H1 (cell line): ENCODE measurements at regions not wholly inside any gene's neighbourhood (a gene's known extent, or its start where the extent isn't known, plus 50 kb on each side); places are given as distances from the start of the nearest gene placed in this dataset.
"Not testable (repeated sequence)": the region's sequence is repeated elsewhere in the genome, so short reads cannot be mapped to it uniquely, and the experiment has no call there.

ENCODE experiments used
- CTCF ChIA-PET: fragments of 300-600 bp; sonication (Branson Sonifier 250); formaldehyde crosslinking; loops from one replicate; lab custom pipeline; 2021; ENCODE audit not compliant: partially characterized antibody; lab: Charles Lee
- POLR2A ChIA-PET: fragments of 300-600 bp; sonication (Branson Sonifier 250); formaldehyde crosslinking; loops from one replicate; lab custom pipeline; 2021; ENCODE audit warnings: inconsistent platforms; ENCODE audit not compliant: partially characterized antibody; lab: Charles Lee
- DNase-seq, 2 experiments: peaks; one replicate each; pipeline versions ENCODE4 v3.0.0 to v3.0.0-alpha.2; 2010 to 2022; ENCODE audit warnings: low spot score in 2 of 2, low read depth in 1 of 2, mixed read lengths in 1 of 2
- FAIRE-seq: peaks from 2 replicates; lab custom pipeline; 2011; peaks lifted over from hg19 to GRCh38; lab: Jason Lieb, UNC
- H2AFZ ChIP-seq: 2 replicates; pipeline ENCODE4 v1.8.1; 2012; ENCODE audit warnings: low read length, inconsistent platforms
- H2AK5ac ChIP-seq: 2 replicates; pipeline ENCODE4 v1.6.1; 2013; ENCODE audit warnings: low read depth, low read length
- H2BK120ac ChIP-seq: replicated peaks from 2 replicates; pipeline ENCODE3; 2013; ENCODE audit warnings: low read depth, low read length, inconsistent platforms
- H2BK12ac ChIP-seq: 2 replicates; pipeline ENCODE4 v1.6.1; 2013; ENCODE audit warnings: low read depth, low read length
- H2BK15ac ChIP-seq: 2 replicates; pipeline ENCODE4 v1.6.1; 2013; ENCODE audit warnings: low read length
- H2BK20ac ChIP-seq: 2 replicates; pipeline ENCODE4 v1.6.1; 2013; ENCODE audit warnings: low read length
- H2BK5ac ChIP-seq: 2 replicates; pipeline ENCODE4 v1.6.1; 2013; ENCODE audit warnings: low read depth, low read length
- H3K14ac ChIP-seq: 2 replicates; pipeline ENCODE4 v1.6.1; 2013; ENCODE audit warnings: inconsistent platforms; ENCODE audit not compliant: insufficient read length
- H3K18ac ChIP-seq: 2 replicates; pipeline ENCODE4 v1.6.1; 2013; ENCODE audit warnings: low read length; ENCODE audit errors: extremely low read depth
- H3K23ac ChIP-seq: 2 replicates; pipeline ENCODE4 v1.6.1; 2013; ENCODE audit warnings: inconsistent platforms; ENCODE audit not compliant: insufficient read length
- H3K23me2 ChIP-seq: 2 replicates; pipeline ENCODE4 v1.6.1; 2013; ENCODE audit warnings: low read depth, low read length
- H3K27ac ChIP-seq: 2 replicates; pipeline ENCODE4 v1.6.1; 2011; ENCODE audit warnings: low read depth, low read length, inconsistent platforms
- H3K27me3 ChIP-seq, 4 experiments: replicated peaks in 1 of 4; 1 replicate in 1 of 4; 2 replicates in 3 of 4; pipeline versions ENCODE4 v1.6.1 to v1.8.1; 2011 to 2013; ENCODE audit warnings: low read length in 3 of 4, mild to moderate bottlenecking in 3 of 4, inconsistent platforms in 2 of 4, mixed read lengths in 2 of 4, moderate library complexity in 1 of 4; ENCODE audit not compliant: control insufficient read depth in 3 of 4, insufficient read depth in 3 of 4; ENCODE audit errors: extremely low read depth in 1 of 4
- H3K36me3 ChIP-seq, 4 experiments: 2 replicates each; pipeline versions ENCODE4 v1.6.1 to v1.8.1; 2011 to 2013; ENCODE audit warnings: mild to moderate bottlenecking in 4 of 4, low read length in 3 of 4, moderate library complexity in 2 of 4, control low read depth in 1 of 4, inconsistent platforms in 1 of 4; ENCODE audit not compliant: insufficient read depth in 4 of 4, control insufficient read depth in 2 of 4
- H3K4ac ChIP-seq: replicated peaks from 2 replicates; pipeline ENCODE3; 2013; ENCODE audit warnings: low read length, low read depth, mixed read lengths, inconsistent platforms; ENCODE audit not compliant: insufficient read length
- H3K4me1 ChIP-seq, 4 experiments: replicated peaks in 1 of 4; 1 replicate in 1 of 4; 2 replicates in 3 of 4; pipeline versions ENCODE4 v1.6.1 to v1.8.1; 2011 to 2013; ENCODE audit warnings: low read length in 3 of 4, inconsistent platforms in 2 of 4, mixed read lengths in 1 of 4; ENCODE audit not compliant: insufficient read depth in 4 of 4, control insufficient read depth in 3 of 4
- H3K4me2 ChIP-seq, 2 experiments: 2 replicates each; pipeline versions ENCODE4 v1.6.1 to v1.8.1; 2011 to 2013; ENCODE audit warnings: low read depth in 2 of 2, low read length in 2 of 2, control low read depth in 1 of 2, inconsistent platforms in 1 of 2, mild to moderate bottlenecking in 1 of 2; ENCODE audit not compliant: insufficient read depth in 1 of 2
- H3K4me3 ChIP-seq, 4 experiments: fragments of 200-600, 300-600 bp in 1 of 4; sonication (generic), shearing (Covaris generic), sonication (Bioruptor Twin) in 1 of 4; 2 replicates each; pipeline versions ENCODE4 v1.5.1 to v1.8.1; 2011 to 2016; ENCODE audit warnings: low read length in 4 of 4, low read depth in 3 of 4, control low read depth in 2 of 4, inconsistent platforms in 2 of 4, mild to moderate bottlenecking in 2 of 4, mixed read lengths in 1 of 4, moderate library complexity in 1 of 4; ENCODE audit not compliant: insufficient read depth in 2 of 4; ENCODE audit errors: extremely low read depth in 1 of 4
- H3K56ac ChIP-seq: replicated peaks from 2 replicates; pipeline ENCODE3; 2013; ENCODE audit warnings: low read depth, mild to moderate bottlenecking, mixed read lengths, low read length, inconsistent platforms; ENCODE audit not compliant: insufficient read length
- H3K79me1 ChIP-seq: 2 replicates; pipeline ENCODE4 v1.6.1; 2013; ENCODE audit warnings: low read depth, low read length, control low read depth
- H3K79me2 ChIP-seq, 2 experiments: 2 replicates each; pipeline versions ENCODE4 v1.6.1 to v1.8.1; 2012 to 2013; ENCODE audit warnings: low read length in 2 of 2, mild to moderate bottlenecking in 2 of 2, inconsistent platforms in 1 of 2; ENCODE audit not compliant: insufficient read depth in 2 of 2, control insufficient read depth in 1 of 2
- H3K9ac ChIP-seq, 4 experiments: replicated peaks in 1 of 4; 1 replicate in 1 of 4; 2 replicates in 3 of 4; pipeline versions ENCODE4 v1.6.1 to v1.8.1; 2011 to 2013; ENCODE audit warnings: low read depth in 3 of 4, low read length in 3 of 4, control low read depth in 2 of 4, mild to moderate bottlenecking in 2 of 4, moderate library complexity in 2 of 4, inconsistent platforms in 1 of 4; ENCODE audit errors: extremely low read depth in 1 of 4
- H3K9me3 ChIP-seq, 2 experiments: 2 replicates each; pipeline versions ENCODE4 v1.6.1 to v1.8.1; 2012 to 2013; ENCODE audit warnings: mild to moderate bottlenecking in 2 of 2, moderate library complexity in 2 of 2, control low read depth in 1 of 2, inconsistent platforms in 1 of 2, low read depth in 1 of 2, low read length in 1 of 2, mixed read lengths in 1 of 2; ENCODE audit not compliant: insufficient read depth in 2 of 2
- H4K20me1 ChIP-seq, 2 experiments: replicated peaks in 1 of 2; 2 replicates each; pipeline versions ENCODE3 to v1.8.1; 2011 to 2013; ENCODE audit warnings: inconsistent platforms in 2 of 2, low read length in 2 of 2, mild to moderate bottlenecking in 1 of 2; ENCODE audit not compliant: insufficient read depth in 2 of 2, control insufficient read depth in 1 of 2
- H4K5ac ChIP-seq: 2 replicates; pipeline ENCODE4 v1.6.1; 2013; ENCODE audit warnings: low read length, low read depth, mixed read lengths, inconsistent platforms; ENCODE audit not compliant: insufficient read length
- H4K8ac ChIP-seq: 2 replicates; pipeline ENCODE4 v1.8.0; 2013; ENCODE audit warnings: mild to moderate bottlenecking, moderate library complexity, low read length, inconsistent platforms; ENCODE audit not compliant: insufficient read depth; ENCODE audit errors: extremely low read depth
- H4K91ac ChIP-seq: replicated peaks from 2 replicates; pipeline ENCODE3; 2013; ENCODE audit warnings: low read length, mixed read lengths, inconsistent platforms; ENCODE audit not compliant: insufficient read length
- SRF ChIP-seq: IDR thresholded peaks from 2 replicates; pipeline ENCODE4 v1.6.1; 2011; ENCODE audit warnings: mild to moderate bottlenecking, low read depth, low read length, moderate library complexity
- WGBS, 2 experiments: shearing (Covaris generic) in 1 of 2; methylation state at CpG; one replicate each; pipeline versions ENCODE4 v1.1.6 to v1.1.7; 2013 to 2015; ENCODE audit warnings: low lambda C conversion rate in 2 of 2, mixed read lengths in 2 of 2, inconsistent platforms in 1 of 2, low coverage in 1 of 2, missing lambda C conversion rate in 1 of 2; ENCODE audit not compliant: insufficient replicate concordance in 2 of 2, insufficient coverage in 1 of 2, insufficient read length in 1 of 2; ENCODE audit errors: extremely low coverage in 1 of 2, missing lambda C conversion rate in 1 of 2; 5-methylcytosine and 5-hydroxymethylcytosine counted together

DNA sequence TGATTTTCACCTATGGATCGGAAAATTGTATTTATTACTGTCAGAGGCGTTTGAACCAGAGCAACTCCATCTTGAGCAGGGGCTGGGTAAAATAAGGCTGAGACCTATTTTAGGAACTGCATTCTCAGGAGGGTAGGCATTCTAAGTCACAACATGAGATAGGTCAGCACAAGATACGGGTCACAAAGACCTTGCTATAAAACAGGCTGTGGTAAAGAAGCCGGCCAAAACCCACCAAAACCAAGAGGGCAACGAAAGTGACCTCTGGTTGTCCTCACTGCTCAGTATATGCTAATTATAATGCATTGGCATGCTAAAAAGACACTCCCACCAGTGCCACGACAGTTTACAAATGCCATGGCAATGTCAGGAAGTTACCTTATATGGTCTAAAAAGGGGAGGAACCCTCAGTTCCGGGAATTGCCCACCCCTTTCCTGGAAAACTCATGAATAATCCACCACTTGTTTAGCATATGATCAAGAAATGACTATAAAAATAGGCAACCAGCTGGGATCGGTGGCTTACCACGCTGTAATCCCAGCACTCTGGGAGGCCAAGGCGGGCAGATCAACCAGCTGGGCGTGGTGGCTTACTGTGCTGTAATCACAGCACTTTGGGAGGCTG, 136.3 kb upstream of the PARD3 start:
- H4K91ac ChIP-seq, H3K56ac ChIP-seq, H3K79me1 ChIP-seq, H2BK12ac ChIP-seq, H3K9me3 ChIP-seq, H2BK120ac ChIP-seq, H4K20me1 ChIP-seq, H2BK5ac ChIP-seq, H3K23ac ChIP-seq: not testable (repeated sequence)
- TF ChIP-seq SRF = peak; percentile 75
- TF ChIP-seq, all 59 proteins: peak for 1; not testable (repeated sequence) for 58
- DNase-seq, H2BK20ac ChIP-seq, H3K79me2 ChIP-seq, H2AFZ ChIP-seq, H3K36me3 ChIP-seq, H3K27ac ChIP-seq, H4K5ac ChIP-seq, H3K23me2 ChIP-seq, H2AK5ac ChIP-seq, H3K14ac ChIP-seq, H3K27me3 ChIP-seq, FAIRE-seq, H3K4me2 ChIP-seq, H4K8ac ChIP-seq, H2BK15ac ChIP-seq, H3K4ac ChIP-seq, H3K4me3 ChIP-seq, H3K4me1 ChIP-seq, H3K9ac ChIP-seq, H3K18ac ChIP-seq: not testable (repeated sequence)
- WGBS, 2 experiments = 88% methylated on average over 11 of the region's 11 CpGs; no CpG with 5 or more reads in 1 of the 2 experiments
- CTCF ChIA-PET = interaction anchor here (1.5 kb wide), 1 partner anchor 33 kb away, joined by 3 read pairs; no protein-coding TSS in a partner anchor
- POLR2A ChIA-PET = interaction anchor here (1.2 kb wide), 1 partner anchor 13 kb away, joined by 3 read pairs; no protein-coding TSS in a partner anchor
